ENCODE measurements at regions not wholly inside any gene's neighbourhood (a gene's known extent, or its start where the extent isn't known, plus 50 kb on each side); places are given as distances from the start of the nearest gene placed in this dataset.
A peak's percentile ranks its signal among the peaks of the same experiment; 100 is the strongest.

DNA sequence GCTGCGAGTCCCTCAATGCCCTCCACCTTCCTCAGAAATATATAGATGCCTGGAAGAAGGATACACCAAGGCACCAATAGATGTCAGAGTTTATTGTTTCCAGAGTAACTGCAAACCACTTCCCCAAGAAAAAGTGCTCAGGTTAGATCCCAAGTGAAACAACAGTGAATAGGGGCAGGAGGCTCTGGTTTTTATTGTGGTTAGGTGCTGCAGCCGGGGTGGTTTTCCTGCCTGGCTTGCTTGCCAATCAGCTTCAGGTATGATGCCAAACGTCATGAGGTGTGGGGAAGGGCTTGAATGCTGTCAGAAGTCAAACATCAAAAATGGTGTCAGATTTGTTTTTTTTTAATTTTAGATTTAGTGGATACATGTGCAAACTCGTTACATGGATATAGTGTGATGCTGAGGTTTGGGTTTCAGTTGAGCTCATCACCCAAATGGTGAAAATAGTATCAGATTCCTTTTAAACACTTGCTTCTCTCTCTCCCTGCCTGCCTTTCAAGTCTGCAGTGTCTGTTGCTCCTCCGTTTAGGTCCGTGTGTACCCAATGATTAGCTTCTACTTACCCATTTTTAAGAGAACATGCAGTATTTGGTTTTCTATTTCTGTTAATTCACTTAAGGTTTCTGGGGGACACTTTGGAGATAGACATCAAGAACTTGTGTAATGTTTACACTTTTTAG, 1317.0 kb downstream of the MRPL39 start:
- DNase-seq (ENCODE audit: insufficient read length, low spot score) (no peak), FAIRE-seq (no peak)

DNA sequence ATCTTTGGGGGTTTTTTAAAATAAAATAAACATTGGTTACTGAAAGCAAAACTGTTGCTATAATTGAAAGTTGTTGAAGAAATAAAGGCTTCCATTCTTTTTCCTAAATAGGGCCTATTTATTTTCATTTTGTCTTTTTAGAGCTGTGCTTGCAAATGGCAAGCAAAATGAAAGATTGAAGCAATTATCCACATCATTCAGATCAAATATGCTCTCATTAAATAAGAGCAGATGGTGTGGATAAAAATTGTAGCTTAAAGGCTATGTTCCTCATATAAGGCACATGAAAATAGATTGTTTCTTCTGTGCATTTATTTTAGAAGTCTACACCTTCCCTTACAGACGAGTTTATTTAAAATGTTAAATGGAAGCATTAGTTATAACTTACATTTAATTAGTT, 1317.7 kb downstream of the MRPL39 start:
- DNase-seq (ENCODE audit: insufficient read length, low spot score), result no peak
- no peak for FAIRE-seq

DNA sequence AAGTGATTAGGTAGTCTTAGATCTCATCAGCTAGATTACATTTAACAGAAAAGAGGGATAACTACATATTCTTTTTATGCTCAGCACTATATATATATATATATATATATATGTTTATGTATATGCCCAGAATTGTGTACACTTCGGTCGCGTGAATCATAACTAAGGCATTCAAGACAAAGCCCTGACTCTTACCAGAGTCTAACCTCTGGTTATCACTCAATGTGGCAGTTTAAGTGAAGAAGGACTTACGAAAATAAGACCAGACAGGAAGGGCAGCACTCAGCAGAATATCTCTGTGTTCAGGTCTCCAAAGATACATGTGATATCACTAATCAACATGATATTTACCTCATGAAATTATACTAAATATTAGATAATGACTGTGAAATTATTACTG, 1326.7 kb downstream of the MRPL39 start:
- FAIRE-seq, result no peak

DNA sequence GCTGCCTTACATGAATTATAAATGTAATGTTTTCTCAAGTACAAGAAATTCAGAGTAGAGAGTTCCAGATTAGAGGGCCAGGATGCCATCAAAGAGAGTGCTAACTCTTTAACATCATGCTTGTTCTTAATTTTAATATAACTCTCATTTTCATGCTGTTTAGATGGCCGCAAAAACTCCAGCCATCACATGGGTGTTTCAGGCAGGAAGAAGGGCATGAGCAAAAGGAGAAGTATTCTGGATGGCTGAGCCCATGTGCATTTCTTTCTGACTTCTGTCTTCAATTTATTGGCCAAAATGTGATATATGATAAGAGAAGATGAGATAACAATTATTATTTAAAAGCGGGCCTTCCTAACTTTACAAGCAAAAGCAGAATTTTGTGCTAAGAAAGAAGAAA, 1328.6 kb downstream of the MRPL39 start:
- FAIRE-seq (no peak), DNase-seq (ENCODE audit: insufficient read length, low spot score) (no peak)

More for the DNA sequence above, 1326.7 kb downstream of the MRPL39 start:
- DNase-seq (ENCODE audit: insufficient read length, low spot score), result peak; percentile 32

DNA sequence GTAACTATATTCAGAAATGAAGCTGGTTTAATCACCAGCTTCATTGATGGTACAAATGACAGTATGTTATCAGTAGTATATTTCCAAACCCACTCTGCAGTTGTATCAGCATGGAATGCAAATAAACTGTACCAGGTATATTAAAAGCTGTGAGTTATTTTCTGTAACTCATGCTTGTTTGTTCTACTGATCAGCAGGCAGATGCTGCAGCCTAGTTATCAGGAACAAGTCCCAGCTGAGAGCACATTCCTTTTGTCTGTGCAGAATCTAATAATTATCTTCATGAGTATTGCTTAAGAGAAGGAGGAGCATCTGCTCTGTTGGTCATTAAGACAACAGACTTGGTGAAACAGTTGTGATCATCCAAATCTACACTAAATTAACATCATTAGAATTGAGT, 1331.1 kb downstream of the MRPL39 start:
- no peak for DNase-seq (ENCODE audit: insufficient read length, low spot score)
- no peak for FAIRE-seq

DNA sequence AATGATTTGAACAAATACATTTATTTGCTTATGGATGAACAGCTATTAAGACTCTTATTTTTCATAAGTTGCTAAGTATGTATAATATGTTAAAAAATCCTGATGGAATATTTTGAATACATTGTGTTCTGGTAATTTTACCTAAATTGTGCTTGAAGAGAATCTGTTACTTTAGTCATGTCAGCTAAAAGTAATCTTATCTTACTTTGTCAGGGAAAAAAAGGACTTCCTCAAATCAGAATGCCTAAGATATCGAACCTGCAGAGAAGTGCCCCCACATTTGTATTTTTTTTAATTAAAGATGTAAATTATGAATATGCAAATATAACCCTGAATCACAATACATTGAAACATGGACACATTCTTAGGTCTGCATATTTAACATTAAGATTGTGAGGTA, 1331.7 kb downstream of the MRPL39 start:
- FAIRE-seq (no peak), DNase-seq (ENCODE audit: insufficient read length, low spot score) (no peak)

DNA sequence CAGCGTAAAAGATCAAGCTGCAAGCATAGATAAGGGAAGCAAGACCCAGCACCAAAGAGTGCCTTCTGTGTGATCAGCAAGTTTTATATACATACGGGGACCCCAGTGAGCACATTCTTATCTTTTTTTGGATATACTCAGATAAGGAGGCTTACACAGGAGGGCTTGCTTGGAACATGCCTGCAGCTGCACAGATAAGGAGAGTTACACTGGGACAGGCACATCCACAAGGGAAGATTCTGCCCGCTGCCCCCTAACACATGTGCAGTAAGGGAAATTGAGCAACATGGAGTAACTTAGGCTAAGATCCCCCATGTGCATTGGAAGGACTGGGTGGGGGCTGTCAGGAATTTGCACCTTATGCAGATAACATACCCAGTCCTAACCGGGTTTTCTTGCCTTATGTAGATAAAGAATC, 1334.8 kb downstream of the MRPL39 start:
- DNase-seq (ENCODE audit: insufficient read length, low spot score), result no peak
- FAIRE-seq, result no peak

DNA sequence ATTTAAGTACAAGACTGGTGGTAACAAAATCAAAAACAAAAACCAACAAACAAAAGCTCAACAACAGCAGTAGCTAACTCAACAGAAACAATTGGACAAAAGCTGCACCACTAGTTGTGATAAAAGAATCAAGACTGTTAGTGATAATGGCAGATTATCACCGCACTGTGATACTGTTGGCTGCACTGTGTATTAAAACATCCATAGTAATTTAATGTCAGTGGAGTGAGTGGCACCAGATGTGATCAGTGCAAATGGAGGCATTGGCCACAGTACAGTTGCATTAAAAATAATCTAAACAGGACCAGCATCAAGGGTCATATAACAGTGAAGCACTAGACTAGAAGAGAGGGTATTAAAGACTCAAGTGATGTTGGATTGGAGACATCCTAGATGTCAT, 1341.3 kb downstream of the MRPL39 start:
- no peak for DNase-seq (ENCODE audit: insufficient read length, low spot score)
- no peak for FAIRE-seq

DNA sequence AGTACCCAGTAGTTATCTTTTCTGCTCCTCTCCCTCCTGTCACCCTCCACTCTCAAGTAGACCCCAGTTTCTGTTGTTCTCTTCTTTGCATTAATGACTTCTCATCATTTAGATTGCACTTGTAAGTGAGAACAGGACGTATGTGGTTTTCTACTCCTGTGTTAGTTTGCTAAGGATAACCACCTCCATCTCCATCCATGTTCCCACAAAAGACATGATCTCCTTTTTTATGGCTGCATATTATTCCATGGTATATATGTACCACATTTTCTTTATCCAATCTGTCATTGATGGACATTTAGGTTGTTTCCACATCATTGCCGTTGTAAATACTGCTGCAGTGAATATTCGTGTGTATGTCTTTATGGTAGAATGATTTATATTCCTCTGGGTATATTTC, 1346.5 kb downstream of the MRPL39 start:
- FAIRE-seq, result no peak
- DNase-seq (ENCODE audit: insufficient read length, low spot score), result no peak

DNA sequence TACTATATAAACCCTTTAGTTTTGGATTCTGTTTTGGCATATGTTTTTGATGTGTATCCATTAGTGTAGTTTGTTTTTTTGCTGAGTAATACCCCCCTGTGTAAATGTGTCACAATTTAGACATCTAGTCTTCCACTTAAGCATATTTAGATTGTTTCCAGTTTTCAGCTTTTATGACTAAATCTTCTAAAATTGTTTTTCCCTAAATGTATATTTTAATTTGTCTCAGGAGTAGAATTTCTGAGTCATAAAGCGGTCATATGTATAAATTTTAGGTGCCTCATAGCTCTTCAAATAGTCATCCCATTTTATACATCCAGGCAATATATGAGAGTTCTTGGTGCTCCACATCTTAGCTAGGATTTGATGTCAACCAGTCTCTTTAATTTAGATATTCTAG, 1348.0 kb downstream of the MRPL39 start:
- FAIRE-seq (no peak), DNase-seq (ENCODE audit: insufficient read length, low spot score) (no peak)

DNA sequence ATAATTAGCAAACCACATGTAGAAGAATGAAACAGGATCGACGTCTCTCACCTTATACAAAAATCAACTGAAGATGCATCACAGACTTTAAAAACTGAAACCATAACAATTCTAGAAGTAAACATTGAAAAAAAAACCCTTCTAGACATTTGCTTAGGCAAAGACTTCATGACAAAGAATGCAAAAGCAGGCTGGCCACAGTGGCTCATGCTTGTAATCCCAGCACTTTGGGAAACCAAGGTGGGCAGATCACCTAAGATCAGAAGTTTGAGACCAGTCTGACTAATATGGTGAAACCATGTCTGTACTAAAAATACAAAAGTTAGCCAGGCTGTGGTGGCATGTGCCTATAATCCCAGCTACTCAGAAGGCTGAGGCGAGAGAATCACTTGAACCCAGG, 1351.7 kb downstream of the MRPL39 start:
- FAIRE-seq (no peak), DNase-seq (ENCODE audit: insufficient read length, low spot score) (no peak)

DNA sequence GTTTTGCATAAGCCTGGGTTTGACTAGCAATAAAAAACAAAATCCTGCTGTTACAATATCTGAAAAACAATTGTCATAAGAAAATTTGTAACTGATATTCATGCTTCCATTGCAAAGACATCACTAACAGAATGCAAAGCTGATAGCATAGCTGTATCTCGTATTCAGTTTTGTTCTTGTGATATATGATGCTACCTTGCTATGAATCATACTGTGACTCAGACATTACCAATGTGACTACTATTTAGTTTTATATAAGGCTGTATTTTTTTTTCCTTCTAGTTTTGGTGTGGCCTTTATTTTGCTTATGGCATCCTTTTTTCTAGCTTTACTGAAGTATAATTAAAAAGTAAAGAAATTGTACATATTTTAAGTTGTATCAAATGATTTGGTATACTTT, 1381.8 kb downstream of the MRPL39 start:
- FAIRE-seq (peak; percentile 38), DNase-seq (ENCODE audit: insufficient read length, low spot score) (peak; percentile 32)

DNA sequence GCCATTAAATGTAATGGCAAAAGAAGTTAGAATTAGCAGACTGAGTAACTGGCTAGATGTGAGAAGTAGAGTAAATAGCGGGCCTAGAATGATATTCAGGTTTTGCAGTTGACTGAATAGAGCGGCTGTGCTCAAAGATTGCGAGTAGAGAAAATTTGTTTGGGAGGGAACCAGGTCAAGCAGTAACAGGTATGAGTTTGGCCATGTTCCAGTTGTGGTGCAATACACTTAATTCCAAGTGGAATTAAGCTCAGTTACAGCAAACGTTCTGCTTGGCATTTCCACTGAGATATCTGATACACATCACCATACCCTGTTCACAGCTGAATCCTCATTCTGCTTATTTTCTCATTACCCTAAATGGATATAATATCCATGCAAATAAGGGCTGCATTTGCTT, 1382.9 kb downstream of the MRPL39 start:
- no peak for FAIRE-seq
- DNase-seq (ENCODE audit: insufficient read length, low spot score), result no peak

DNA sequence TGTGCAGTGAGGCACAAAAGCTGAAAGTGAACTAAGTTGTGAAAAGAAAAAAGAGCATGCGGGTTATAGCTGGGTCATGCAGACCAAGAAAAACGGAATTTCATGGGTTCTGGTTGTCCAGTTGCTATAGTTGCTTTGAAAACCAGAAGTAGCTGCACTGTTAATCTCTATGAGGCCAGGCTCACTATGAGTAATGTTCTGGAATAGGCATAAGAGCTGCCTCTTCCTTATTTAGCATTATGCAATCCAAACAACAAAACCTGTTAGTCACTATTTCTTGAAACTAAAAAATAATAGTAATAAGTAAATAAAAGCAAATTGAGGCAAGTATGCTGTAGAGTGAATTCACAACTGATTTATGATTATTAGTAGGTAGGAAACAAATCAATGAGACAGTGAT, 1383.7 kb downstream of the MRPL39 start:
- FAIRE-seq, result no peak
- no peak for DNase-seq (ENCODE audit: insufficient read length, low spot score)

DNA sequence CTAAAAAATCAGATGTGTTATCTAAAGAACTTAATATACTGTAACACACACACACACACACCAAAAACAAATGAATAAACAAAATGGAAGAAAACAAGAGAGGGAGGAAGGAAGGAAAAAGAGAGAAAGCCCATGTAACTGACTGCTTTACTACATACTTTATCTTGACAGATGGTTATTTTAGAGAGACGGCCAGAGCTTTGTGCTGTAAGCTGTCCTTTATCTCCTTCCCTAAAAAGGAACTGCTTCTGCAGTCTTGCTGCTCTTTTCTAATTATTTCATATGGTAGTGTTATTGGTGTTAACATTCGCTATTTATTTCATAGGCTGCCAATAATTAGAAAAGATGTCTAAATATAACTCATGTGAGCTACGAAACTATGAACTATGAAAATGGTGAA, 1384.6 kb downstream of the MRPL39 start:
- FAIRE-seq, result no peak
- DNase-seq (ENCODE audit: insufficient read length, low spot score), result no peak

DNA sequence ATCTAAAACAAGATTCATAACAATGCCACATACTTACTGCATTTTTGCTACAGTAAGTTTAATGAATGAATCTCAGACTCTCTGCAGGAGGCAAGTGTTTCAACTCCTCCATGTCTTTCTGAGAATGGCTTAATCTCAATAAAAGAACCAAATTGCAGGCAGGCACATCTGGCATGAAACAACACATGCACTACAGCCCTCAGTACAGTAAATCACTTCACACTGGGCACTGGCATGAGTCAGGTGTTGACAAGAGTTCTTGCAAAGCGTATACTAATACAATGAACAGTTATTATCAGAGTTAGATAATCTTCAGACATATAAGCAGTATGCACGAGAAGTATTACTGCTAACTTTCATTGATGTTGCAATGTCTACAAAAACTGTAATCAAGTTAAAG, 1386.8 kb downstream of the MRPL39 start:
- no peak for FAIRE-seq

DNA sequence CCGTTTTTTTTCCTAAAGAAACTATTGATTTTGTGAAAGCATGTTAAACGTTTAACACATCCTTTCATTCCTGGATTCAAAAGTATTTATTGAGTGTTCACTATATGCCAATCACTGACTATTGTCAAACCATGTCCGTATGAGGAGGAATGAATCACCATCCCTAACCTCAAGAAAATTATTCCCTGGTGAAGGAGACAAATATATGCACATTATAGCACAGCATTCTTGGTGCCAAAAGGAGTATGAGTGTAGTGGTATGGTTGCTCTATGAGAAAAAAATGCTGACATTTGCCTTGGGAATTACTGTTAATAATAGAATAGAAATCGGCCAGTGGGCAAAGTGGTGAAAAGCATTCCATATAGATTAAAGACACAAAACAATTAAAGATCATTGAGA, 1390.1 kb downstream of the MRPL39 start:
- FAIRE-seq (no peak), DNase-seq (ENCODE audit: insufficient read length, low spot score) (no peak)

More for the DNA sequence above, 1386.8 kb downstream of the MRPL39 start:
- DNase-seq (ENCODE audit: insufficient read length, low spot score), result no peak

DNA sequence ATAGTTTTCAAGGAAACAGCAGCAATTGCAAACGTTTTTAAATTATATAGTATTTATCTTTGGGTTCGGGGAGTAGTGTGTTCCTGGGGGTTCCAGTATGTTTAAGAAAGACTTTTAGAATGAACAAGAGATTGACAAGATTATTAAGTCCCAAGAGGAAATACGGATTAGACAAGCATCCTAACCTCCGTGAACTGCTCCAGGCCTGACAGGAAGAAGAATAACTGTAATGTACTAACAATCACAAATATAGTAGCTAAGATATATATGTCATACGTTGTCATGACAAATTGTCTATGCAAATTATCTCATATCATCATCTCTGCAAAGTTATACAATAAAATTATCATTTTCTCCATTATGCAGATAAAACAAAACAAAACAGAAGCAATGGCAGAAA, 1397.2 kb downstream of the MRPL39 start:
- DNase-seq (ENCODE audit: insufficient read length, low spot score), result no peak
- FAIRE-seq, result no peak

DNA sequence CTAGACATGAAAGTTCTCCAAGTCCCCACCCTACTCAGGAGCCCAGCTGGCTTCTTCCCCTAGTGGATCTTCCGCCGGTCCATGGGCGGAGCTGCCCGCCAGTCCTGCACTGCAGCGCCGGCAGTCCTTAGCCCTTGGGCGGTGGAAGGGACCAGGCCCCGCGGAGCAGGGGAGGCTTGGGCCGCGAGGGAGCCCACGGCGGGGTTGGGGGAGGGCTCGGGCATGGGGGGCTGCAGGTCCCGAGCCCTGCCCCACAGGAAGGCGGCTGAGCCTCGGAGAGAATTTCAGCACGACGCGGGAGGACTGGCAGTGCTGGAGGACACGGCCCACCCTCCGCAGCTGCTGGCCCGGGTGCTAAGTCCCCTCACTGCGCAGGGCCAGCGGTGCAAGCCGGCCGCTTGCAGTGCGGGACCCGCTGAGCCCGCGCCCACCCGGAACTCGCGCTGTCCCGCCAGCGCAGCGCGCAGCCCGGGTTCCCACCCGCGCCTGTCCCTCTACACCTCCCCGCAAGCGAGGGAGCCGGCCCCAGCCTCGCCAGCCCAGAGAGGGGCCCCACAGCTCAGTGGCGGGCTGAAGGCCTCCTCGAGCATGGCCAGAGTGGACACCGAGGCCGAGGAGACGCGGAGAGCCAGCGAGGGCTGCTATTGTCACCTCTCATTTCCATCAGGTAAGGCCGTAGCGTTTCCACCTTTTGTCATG, 1398.6 kb downstream of the MRPL39 start:
- DNase-seq (ENCODE audit: insufficient read length, low spot score), result no peak
- FAIRE-seq, result no peak

DNA sequence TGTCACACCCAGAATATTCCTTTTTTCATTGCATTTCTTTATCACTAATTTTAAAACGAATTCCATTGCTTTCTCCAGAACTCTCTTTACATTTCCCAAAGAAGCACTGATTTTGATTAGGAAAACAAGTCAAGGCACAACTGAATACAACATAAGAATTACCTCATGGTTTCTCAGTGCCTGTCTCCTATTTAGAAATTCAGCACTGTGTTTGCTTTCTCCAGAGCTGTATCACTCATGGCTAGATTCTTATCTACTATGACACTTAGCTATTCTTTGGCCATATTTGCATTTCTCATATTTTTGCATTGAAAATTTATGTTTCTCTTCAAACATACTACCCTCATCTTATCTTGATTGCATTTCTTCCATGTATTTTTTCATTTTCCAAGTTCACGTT, 1402.0 kb downstream of the MRPL39 start:
- DNase-seq (ENCODE audit: insufficient read length, low spot score) (no peak), FAIRE-seq (no peak)

DNA sequence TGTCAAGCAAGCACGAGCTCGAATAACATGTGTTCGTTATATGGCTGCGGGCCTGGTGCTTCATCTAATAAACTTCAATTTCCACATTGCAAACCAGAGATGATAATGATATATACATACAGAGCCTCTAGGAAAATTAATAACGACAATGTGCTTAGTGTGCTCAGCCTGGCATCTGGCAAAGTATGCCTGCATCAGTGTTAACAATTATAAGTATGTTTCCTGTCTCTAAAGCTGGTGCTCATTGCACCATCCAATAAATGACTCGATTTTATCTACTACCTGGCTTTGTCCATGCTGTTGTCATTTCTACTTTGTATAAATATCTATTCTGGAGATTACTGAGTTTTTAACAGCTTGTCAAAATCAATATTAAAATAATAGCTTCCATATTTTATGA, 1402.6 kb downstream of the MRPL39 start:
- FAIRE-seq, result no peak
- no peak for DNase-seq (ENCODE audit: insufficient read length, low spot score)

DNA sequence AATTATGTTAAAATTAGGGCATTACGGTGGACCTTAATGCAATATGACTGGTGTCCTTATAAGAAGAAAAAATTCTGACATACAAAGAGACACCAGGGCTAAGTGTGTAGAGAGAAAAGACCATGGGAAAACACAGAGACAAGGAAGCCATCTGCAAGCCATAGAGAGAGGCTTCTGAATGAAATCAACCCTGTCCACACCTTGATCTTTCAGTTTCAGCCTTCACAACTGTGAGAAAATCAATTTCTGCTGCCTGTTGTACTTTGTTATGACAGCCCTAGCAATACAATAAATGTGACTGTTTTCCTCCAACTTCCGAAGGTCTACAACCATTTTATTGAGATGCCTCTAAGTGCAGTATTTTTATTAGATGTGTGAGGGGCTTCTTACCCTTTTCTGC, 1407.2 kb downstream of the MRPL39 start:
- DNase-seq (ENCODE audit: insufficient read length, low spot score) (no peak), FAIRE-seq (no peak)

DNA sequence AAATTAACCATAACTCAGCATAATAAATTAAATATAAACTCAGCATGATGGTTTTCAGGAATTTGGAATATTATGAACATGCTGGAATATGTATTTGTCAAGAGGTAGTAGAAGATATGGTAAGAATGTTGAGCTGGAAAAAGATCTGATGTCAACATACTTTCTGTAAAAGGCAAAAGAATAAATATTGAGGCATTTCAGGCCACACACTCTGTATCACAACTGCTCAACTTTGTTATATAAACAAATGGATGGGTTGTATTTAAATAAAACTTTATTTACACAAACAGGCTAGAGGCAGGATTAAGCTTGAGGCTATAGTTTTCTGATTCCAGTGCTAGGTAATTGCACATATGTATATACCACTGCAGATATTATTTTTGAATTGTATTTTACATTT, 1409.4 kb downstream of the MRPL39 start:
- FAIRE-seq (no peak), DNase-seq (ENCODE audit: insufficient read length, low spot score) (no peak)

Data from HTR-8/SVneo (cell line).